Rectal smooth muscle tissue (tissue), 1 donor: ENCODE measurements at regions not wholly inside any gene's neighbourhood (a gene's known extent, or its start where the extent isn't known, plus 50 kb on each side); places are given as distances from the start of the nearest gene placed in this dataset.
"Not testable (repeated sequence)": the region's sequence is repeated elsewhere in the genome, so short reads cannot be mapped to it uniquely, and the experiment has no call there.

Source experiments
- H3K27ac ChIP-seq: one replicate; pipeline ENCODE4 v1.7.0; 2013; ENCODE audit warnings: low read depth, low read length, inconsistent platforms
- H3K27me3 ChIP-seq: one replicate; pipeline ENCODE4 v1.7.0; 2013; ENCODE audit warnings: low read length; ENCODE audit not compliant: control insufficient read depth, insufficient read depth
- H3K36me3 ChIP-seq: one replicate; pipeline ENCODE4 v1.7.0; 2013; ENCODE audit warnings: low read length; ENCODE audit not compliant: control insufficient read depth, insufficient read depth
- H3K4me1 ChIP-seq: one replicate; pipeline ENCODE4 v1.7.0; 2013; ENCODE audit warnings: low read length; ENCODE audit not compliant: control insufficient read depth, insufficient read depth
- H3K4me3 ChIP-seq: one replicate; pipeline ENCODE4 v1.7.0; 2013; ENCODE audit warnings: low read length
- H3K9ac ChIP-seq: one replicate; pipeline ENCODE4 v1.7.0; 2013; ENCODE audit warnings: low read length

GRCh38 chr16:80258407-80258806 lies 282.4 kb upstream of the DYNLRB2 start:
- Histone ChIP-seq H3K9ac (no peak overlapping the region), H3K27ac (no peak overlapping the region), H3K36me3 (no peaks in the 10 kb centered on the region), H3K4me3 (no peak overlapping the region), H3K27me3 (no peaks in the 10 kb centered on the region), H3K4me1 (no peaks in the 10 kb centered on the region)

GRCh38 chr16:80254970-80255369 lies 285.8 kb upstream of the DYNLRB2 start:
- Histone ChIP-seq H3K27ac (no peak overlapping the region), H3K4me3 (no peak overlapping the region), H3K9ac (no peak overlapping the region), H3K27me3 (no peaks in the 10 kb centered on the region), H3K36me3 (no peaks in the 10 kb centered on the region), H3K4me1 (no peaks in the 10 kb centered on the region)

- no peaks in the 10 kb centered on the region for H3K4me1 ChIP-seq
- no peak overlapping the region for H3K4me3 ChIP-seq
- H3K27ac ChIP-seq: no peak overlapping the region
- H3K36me3 ChIP-seq: no peaks in the 10 kb centered on the region
- no peak overlapping the region for H3K9ac ChIP-seq
- H3K27me3 ChIP-seq: no peaks in the 10 kb centered on the region
Measured at GRCh38 chr16:80253741-80254140, 287.1 kb upstream of the DYNLRB2 start.

- Histone ChIP-seq H3K36me3 (no peaks in the 10 kb centered on the region), H3K27me3 (no peaks in the 10 kb centered on the region), H3K4me1 (no peaks in the 10 kb centered on the region), H3K9ac (no peak overlapping the region), H3K27ac (no peak overlapping the region), H3K4me3 (no peak overlapping the region)
Measured at GRCh38 chr16:80250381-80250780, 290.4 kb upstream of the DYNLRB2 start.

- H3K27ac ChIP-seq, H3K27me3 ChIP-seq, H3K36me3 ChIP-seq, H3K9ac ChIP-seq, H3K4me1 ChIP-seq, H3K4me3 ChIP-seq: not testable (repeated sequence)
Measured at GRCh38 chr16:80243303-80243702, 297.5 kb upstream of the DYNLRB2 start.

- H3K9ac ChIP-seq, H3K4me1 ChIP-seq, H3K36me3 ChIP-seq, H3K27me3 ChIP-seq, H3K27ac ChIP-seq, H3K4me3 ChIP-seq: not testable (repeated sequence)
Measured at GRCh38 chr16:80242279-80242678, 298.5 kb upstream of the DYNLRB2 start.

GRCh38 chr16:80233097-80233835 lies 307.5 kb upstream of the DYNLRB2 start:
- Histone ChIP-seq H3K27ac (no peak overlapping the region), H3K9ac (no peak overlapping the region), H3K36me3 (no peaks in the 10 kb centered on the region), H3K4me1 (no peaks in the 10 kb centered on the region), H3K4me3 (no peak overlapping the region), H3K27me3 (no peaks in the 10 kb centered on the region)

GRCh38 chr16:80231888-80232287 lies 308.9 kb upstream of the DYNLRB2 start:
- H3K27me3 ChIP-seq: no peaks in the 10 kb centered on the region
- no peaks in the 10 kb centered on the region for H3K36me3 ChIP-seq
- H3K27ac ChIP-seq: no peak overlapping the region
- H3K4me1 ChIP-seq: no peaks in the 10 kb centered on the region
- H3K4me3 ChIP-seq: no peak overlapping the region
- H3K9ac ChIP-seq: no peak overlapping the region

- Histone ChIP-seq H3K27me3 (no peaks in the 10 kb centered on the region), H3K9ac (no peak overlapping the region), H3K4me3 (no peak overlapping the region), H3K36me3 (no peaks in the 10 kb centered on the region), H3K27ac (no peak overlapping the region), H3K4me1 (no peaks in the 10 kb centered on the region)
Measured at GRCh38 chr16:80231121-80231520, 309.7 kb upstream of the DYNLRB2 start.

GRCh38 chr16:80230328-80231120 lies 310.3 kb upstream of the DYNLRB2 start:
- H3K4me3 ChIP-seq: no peak overlapping the region
- no peak overlapping the region for H3K27ac ChIP-seq
- no peaks in the 10 kb centered on the region for H3K27me3 ChIP-seq
- no peaks in the 10 kb centered on the region for H3K4me1 ChIP-seq
- no peak overlapping the region for H3K9ac ChIP-seq
- H3K36me3 ChIP-seq: no peaks in the 10 kb centered on the region

- Histone ChIP-seq H3K4me3 (no peak overlapping the region), H3K27ac (no peak overlapping the region), H3K36me3 (no peaks in the 10 kb centered on the region), H3K27me3 (no peaks in the 10 kb centered on the region), H3K4me1 (no peaks in the 10 kb centered on the region), H3K9ac (no peak overlapping the region)
Measured at GRCh38 chr16:80226499-80226898, 314.3 kb upstream of the DYNLRB2 start.

GRCh38 chr16:80210787-80211186 lies 330.0 kb upstream of the DYNLRB2 start:
- Histone ChIP-seq H3K27ac (no peak overlapping the region), H3K4me3 (no peak overlapping the region), H3K36me3 (no peaks in the 10 kb centered on the region), H3K4me1 (no peaks in the 10 kb centered on the region), H3K27me3 (no peaks in the 10 kb centered on the region), H3K9ac (no peak overlapping the region)

GRCh38 chr16:80208743-80209142 lies 332.1 kb upstream of the DYNLRB2 start:
- H3K27me3 ChIP-seq: no peaks in the 10 kb centered on the region
- no peak overlapping the region for H3K9ac ChIP-seq
- H3K36me3 ChIP-seq: no peaks in the 10 kb centered on the region
- no peaks in the 10 kb centered on the region for H3K4me1 ChIP-seq
- H3K27ac ChIP-seq: no peak overlapping the region
- H3K4me3 ChIP-seq: no peak overlapping the region
